ENCODE measurements at regions not wholly inside any gene's neighbourhood (a gene's known extent, or its start where the extent isn't known, plus 50 kb on each side); places are given as distances from the start of the nearest gene placed in this dataset.

DNA sequence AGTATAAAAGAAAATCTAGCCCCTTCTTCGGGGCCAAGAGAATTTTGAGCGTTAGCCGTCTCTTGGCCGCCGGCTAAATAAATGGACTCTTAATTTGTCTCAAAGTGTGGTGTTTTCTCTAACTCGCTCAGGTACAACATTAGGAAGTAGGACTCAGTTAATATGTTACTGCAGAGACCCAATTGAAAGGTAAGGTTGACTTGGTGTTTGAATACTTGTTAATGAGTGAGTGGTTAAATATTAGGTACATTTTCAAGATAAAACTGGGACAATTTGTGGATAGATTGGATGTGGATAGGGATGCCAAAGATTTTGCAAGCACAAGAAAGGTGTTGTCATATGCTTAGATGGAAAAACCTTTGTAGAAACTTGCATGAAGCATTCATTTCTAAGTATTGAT, 1177.3 kb upstream of the CDH18 start:
- Histone ChIP-seq H3K27ac (ENCODE audit: insufficient read depth, low read depth, low read length) (no peak overlapping the region), H3K9me1 (replicated peaks; ENCODE audit: control insufficient read depth, extremely low read depth, insufficient read depth, low read length) (no peaks in the 10 kb centered on the region), H3K4me2 (ENCODE audit: insufficient read depth, low read length) (no peak overlapping the region), H4K20me1 (replicated peaks; ENCODE audit: control insufficient read depth, extremely low read depth, insufficient read depth, low read length) (no peaks in the 10 kb centered on the region), H3K9ac (replicated peaks; ENCODE audit: extremely low read depth, insufficient read depth, low read length) (no peak overlapping the region), H3K4me3 (replicated peaks in 1 of 3; ENCODE audit: insufficient read depth in 1 of 3, low read depth in 1 of 3, low read length in 3 of 3) (no peak overlapping the region), H3K79me2 (ENCODE audit: control insufficient read depth, insufficient read depth, low read length) (no peaks in the 10 kb centered on the region), H3K4me1 (ENCODE audit: control insufficient read depth, extremely low read depth, insufficient read depth, low read length) (no peaks in the 10 kb centered on the region), H3K27me3 (ENCODE audit: control insufficient read depth in 2 of 2, insufficient read depth in 2 of 2, low read length in 2 of 2) (no peaks in the 10 kb centered on the region), H2AFZ (ENCODE audit: low read depth, low read length) (no peak overlapping the region), H3K36me3 (ENCODE audit: control insufficient read depth in 2 of 2, extremely low read depth in 1 of 2, insufficient read depth in 2 of 2, low read length in 2 of 2) (no peaks in the 10 kb centered on the region), H3K9me3 (replicated peaks; ENCODE audit: control insufficient read depth, insufficient read depth, low read length) (no peaks in the 10 kb centered on the region)
- DNase-seq (ENCODE audit: low read depth, low spot score) (no peak), FAIRE-seq (no peak)
- no TSS peak for BruUV-seq (replicated peaks)
- dilution Hi-C loops (cut with MboI; ENCODE audit: extremely low pct_ligation_motif_present, low sequenced_read_pairs) (no loop called here), intact Hi-C loops (cut with micrococcal nuclease) (no loop called here)
- ChIA-PET POLR2A (no interaction called here), CTCF (no interaction called here)
- TF ChIP-seq POLR2AphosphoS5 (IDR thresholded peaks at IDR 0.05; ENCODE audit: insufficient read depth, low read depth, low read length) (no peak), EZH2 (IDR thresholded peaks at IDR 0.05; ENCODE audit: borderline replicate concordance, low read depth, low read length, severe bottlenecking) (no peak), POLR2A (IDR thresholded peaks at IDR 0.05; ENCODE audit: low read depth, low read length) (no peak), MYC (IDR thresholded peaks at IDR 0.05; ENCODE audit: low read depth, low read length) (no peak), GATA2 (IDR thresholded peaks at IDR 0.05; ENCODE audit: insufficient read depth, insufficient read length, low read depth, low read length) (no peak), JUN (IDR thresholded peaks at IDR 0.05; ENCODE audit: borderline replicate concordance, insufficient read depth, insufficient read length, low read depth) (no peak)
- TF ChIP-seq, protein P1, sequence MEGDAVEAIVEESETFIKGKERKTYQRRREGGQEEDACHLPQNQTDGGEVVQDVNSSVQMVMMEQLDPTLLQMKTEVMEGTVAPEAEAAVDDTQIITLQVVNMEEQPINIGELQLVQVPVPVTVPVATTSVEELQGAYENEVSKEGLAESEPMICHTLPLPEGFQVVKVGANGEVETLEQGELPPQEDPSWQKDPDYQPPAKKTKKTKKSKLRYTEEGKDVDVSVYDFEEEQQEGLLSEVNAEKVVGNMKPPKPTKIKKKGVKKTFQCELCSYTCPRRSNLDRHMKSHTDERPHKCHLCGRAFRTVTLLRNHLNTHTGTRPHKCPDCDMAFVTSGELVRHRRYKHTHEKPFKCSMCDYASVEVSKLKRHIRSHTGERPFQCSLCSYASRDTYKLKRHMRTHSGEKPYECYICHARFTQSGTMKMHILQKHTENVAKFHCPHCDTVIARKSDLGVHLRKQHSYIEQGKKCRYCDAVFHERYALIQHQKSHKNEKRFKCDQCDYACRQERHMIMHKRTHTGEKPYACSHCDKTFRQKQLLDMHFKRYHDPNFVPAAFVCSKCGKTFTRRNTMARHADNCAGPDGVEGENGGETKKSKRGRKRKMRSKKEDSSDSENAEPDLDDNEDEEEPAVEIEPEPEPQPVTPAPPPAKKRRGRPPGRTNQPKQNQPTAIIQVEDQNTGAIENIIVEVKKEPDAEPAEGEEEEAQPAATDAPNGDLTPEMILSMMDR (IDR thresholded peaks at IDR 0.05; ENCODE audit: extremely low read depth in 1 of 2, insufficient read depth in 1 of 2, low read depth in 1 of 2, low read length in 2 of 2): no peak
- TF ChIP-seq, protein P2, sequence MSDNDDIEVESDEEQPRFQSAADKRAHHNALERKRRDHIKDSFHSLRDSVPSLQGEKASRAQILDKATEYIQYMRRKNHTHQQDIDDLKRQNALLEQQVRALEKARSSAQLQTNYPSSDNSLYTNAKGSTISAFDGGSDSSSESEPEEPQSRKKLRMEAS (IDR thresholded peaks at IDR 0.05; ENCODE audit: insufficient read depth, insufficient read length): no peak

All from endothelial cell of umbilical vein (primary cell).